HL-60 (cell line): ENCODE measurements at regions not wholly inside any gene's neighbourhood (a gene's known extent, or its start where the extent isn't known, plus 50 kb on each side); places are given as distances from the start of the nearest gene placed in this dataset.

Experiments
- CTCF ChIP-seq: IDR thresholded peaks from one replicate; pipeline ENCODE4 v1.5.1; 2011; ENCODE audit warnings: low read length, control low read depth, inconsistent platforms; ENCODE audit not compliant: insufficient read depth
- GABPA ChIP-seq: IDR thresholded peaks from 2 replicates; pipeline ENCODE4 v1.6.1; 2012; ENCODE audit warnings: low read depth
- POLR2AphosphoS5 ChIP-seq: IDR thresholded peaks from 2 replicates; pipeline ENCODE4 v1.6.1; 2012; ENCODE audit warnings: low read depth
- REST ChIP-seq: IDR thresholded peaks from 2 replicates; pipeline ENCODE4 v1.6.1; 2012; ENCODE audit warnings: low read depth; ENCODE audit not compliant: insufficient replicate concordance

- TF ChIP-seq CTCF (no peak), POLR2AphosphoS5 (no peak), REST (no peak), GABPA (no peak)
These were observed 178.1 kb upstream of the SMIM31 start for GRCh38 chr4:164575861-164576260.
